Testis (tissue), 2 donors: ENCODE measurements at regions not wholly inside any gene's neighbourhood (a gene's known extent, or its start where the extent isn't known, plus 50 kb on each side); places are given as distances from the start of the nearest gene placed in this dataset.

Source experiments
- CTCF ChIP-seq, 3 experiments: fragments of 450-650 bp in 2 of 3; fragments of 200-600 bp in 1 of 3; sonication (generic) in 1 of 3; IDR thresholded peaks; one replicate each; pipeline ENCODE4 v1.5.1; 2016 to 2019; ENCODE audit warnings: antibody characterized with exemption in 3 of 3, mild to moderate bottlenecking in 2 of 3, moderate library complexity in 1 of 3
- POLR2A ChIP-seq: fragments of 450-650 bp; IDR thresholded peaks from one replicate; pipeline ENCODE4 v1.6.1; 2017; ENCODE audit warnings: antibody characterized with exemption, mild to moderate bottlenecking, moderate library complexity

GRCh38 chr12:97711392-97711791, 248.8 kb downstream of the RMST start:
- TF ChIP-seq CTCF (IDR thresholded peaks at IDR 0.05), result no peak
- no peak for TF ChIP-seq POLR2A
